NCI-H2171 (cell line): ENCODE measurements at regions not wholly inside any gene's neighbourhood (a gene's known extent, or its start where the extent isn't known, plus 50 kb on each side); places are given as distances from the start of the nearest gene placed in this dataset.

Experiments used
- DNase-seq: peaks from one replicate; lab custom pipeline; 2025; lab: John Stamatoyannopoulos, UW

DNA sequence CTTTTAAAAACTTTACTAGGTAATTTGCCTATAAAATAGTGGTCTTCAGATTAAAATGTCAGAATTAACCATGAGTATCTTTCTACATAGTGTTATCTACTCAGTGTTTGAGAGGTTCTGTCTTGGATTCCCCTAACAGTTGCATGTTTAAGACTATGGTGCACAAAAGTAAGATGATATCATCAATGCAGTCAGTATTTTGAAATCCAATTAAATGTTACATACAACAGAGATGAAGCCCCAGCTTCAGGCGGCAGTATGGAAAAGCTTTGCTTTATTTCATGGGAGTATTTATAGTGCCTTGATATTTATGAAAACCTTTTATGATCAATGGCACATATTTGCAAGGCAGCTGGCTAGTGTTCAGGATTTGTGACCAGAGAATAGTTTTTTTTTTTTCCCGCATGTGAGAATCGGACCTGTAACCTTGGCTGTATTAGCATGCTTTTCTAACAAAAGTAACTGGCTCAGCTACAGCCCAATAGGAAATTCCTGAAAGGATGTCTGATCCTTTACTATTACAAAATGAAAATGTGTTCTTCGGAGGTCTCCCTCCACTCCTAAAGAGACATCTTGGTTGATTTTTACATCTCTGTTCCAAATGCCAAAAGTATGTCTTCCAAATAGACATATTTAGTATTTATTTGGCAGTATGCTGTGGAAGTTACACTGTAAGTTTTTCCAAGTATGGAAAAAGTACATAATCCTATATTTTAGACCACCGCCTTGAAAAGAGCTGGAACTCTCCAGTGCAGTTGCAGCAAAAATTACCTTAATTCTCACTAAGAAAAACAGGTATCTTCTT lies 319.3 kb upstream of the UBE2E3 start:
- DNase-seq = no peak

DNA sequence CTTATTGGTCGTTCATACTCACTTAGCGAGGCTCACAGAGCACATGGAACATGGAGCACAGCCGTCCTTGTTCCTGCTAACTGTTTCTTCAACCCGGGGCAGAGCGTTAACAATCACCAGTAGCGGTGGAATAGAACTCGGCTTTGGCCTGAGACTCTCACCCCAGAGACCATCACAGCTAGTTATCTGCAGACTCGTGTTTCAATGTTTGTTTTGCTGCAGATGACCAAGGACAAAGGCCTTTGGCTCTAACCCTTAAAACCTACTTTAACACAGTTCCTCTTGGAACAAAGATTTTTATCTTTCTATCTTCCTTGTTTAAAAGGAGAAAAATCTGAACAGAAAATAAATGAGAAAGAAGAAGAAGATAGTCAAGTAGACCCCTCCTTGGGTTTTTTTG lies 320.2 kb upstream of the UBE2E3 start:
- no peak for DNase-seq

DNA sequence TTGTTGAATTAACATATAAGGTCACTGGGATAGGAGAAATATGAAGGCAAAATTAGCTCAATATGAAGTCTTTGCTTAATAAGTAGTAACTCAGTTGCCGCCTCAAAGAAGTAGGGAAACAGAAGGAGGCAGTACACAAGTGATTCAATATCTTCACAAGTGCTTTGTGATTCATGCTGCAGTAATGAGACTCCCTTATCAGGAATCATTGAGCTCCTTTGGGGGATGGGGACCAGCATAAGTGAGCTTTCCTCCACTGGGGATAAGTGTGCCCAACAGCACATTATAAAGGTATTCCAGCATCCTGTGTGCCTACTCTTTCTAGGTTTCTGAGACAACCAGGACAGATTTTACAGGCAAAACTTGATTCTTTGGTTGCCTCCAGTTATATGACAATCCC lies 323.4 kb upstream of the UBE2E3 start:
- DNase-seq = no peak

DNA sequence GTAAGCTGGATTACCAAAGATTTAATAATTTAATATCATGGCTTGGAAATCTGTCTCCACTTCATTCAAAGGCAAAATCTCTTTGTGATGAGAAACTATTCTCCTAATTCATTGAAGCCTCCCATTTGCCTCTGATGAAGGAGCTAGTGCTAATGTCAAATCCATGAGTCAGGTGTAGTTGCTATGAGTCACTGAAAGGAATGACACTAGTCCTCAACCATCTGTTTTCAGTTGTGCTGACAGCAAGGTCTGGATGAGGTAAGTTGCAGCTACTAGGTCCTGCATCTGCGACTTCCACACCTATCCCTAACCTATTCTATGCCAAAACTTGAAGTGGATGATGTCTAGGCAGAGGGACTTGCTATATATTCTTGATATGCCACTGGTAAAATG lies 324.0 kb upstream of the UBE2E3 start:
- no peak for DNase-seq

DNA sequence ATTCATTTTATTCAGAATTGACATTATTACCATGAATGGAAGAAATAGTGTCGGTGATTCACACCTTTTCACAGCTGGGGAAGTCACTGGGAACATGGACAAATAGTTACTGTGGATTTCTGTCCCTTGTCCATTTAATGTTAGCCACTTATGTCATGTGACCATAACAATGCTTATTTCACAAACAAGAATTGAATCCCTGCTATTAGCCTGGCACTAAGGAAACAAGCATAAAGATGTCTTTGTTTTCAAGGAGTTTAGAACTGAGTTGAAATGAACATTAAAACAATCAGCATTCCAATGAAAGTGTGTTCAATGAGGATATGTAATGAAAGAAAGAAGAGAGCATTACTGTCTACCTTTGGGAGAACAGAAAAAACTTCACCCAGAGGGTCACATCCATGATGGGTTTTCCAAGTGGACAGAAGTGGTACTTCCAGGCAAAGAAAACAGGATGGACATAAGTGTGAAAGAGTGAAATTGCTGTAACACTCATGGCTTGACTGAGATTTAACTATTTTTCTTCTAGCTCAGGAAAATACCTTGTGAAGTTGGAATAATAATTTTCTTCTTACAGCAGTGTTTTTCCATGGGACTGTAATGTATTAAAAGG lies 324.5 kb upstream of the UBE2E3 start:
- DNase-seq = no peak

DNA sequence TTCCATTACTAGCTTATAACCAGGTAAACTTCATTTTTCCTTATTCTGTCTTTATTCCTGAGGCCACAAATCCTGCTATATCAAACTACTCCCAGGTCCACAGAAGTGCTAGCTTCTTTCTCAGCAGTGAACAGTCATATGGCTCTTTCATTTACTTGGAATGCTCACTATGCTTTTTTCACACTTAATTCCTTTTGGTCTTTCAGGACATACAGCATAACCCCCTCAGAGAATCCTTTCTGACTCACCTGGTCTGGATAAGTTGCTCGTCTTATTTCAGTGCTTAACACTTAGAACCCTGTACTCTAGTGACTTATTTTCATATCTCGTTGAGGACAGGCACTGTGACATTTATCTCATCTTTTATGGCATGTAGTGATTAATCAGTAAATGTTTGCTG lies 325.0 kb upstream of the UBE2E3 start:
- no peak for DNase-seq

DNA sequence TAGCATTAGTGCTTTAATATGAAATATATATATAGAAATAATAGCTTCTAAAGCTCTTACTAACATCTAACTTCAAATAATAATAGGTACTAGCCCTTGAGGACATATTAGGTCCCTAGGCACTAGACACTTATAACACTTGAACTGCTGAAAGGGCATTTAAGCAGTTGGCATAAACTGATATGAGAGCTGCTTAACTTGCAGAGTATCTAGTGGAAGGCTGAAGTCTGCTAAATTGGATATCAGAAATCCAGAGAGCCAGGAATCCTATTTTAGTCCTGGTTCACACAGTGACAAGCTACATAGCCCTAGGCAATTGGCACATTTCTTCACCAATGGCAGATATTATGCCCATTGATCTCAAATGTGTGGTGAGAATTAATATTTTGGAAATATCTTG lies 326.9 kb upstream of the UBE2E3 start:
- DNase-seq = no peak

DNA sequence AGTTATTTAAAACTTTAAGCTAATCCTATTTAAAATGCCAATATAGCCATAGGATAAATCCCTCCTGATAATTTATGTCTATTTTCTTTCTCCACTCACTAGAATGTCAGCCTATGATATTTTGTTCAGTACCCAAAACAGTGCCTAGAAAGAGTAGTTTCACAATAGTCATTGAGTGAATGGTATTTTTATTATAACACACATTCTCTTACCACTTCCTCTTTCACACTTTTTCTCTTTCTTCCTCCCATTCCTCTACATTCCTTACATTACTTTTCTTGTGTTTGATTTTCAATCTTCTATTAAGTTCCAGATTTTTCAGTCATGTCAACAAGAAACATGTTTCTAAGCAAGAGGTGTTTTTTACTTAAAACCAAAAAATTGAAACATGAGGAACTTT lies 327.6 kb upstream of the UBE2E3 start:
- no peak for DNase-seq

DNA sequence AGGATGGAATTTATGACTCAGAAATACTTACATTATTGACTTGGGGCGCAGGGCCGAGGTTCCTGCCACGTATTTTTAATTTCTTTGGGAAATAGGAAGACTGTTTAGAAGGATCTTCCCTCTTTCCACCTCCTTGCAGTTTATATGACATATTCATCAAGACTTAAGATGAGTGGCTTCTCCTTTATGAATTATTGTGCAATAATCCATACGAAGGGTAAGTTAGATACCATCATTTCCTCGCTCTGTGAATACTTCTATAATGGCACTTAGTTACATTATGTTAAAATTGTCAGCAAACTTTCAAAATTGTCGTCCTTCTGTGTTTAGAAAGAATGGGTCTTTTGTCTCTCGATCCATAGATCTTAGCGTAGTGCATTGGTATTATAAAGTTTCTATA lies 328.8 kb upstream of the UBE2E3 start:
- DNase-seq = no peak

DNA sequence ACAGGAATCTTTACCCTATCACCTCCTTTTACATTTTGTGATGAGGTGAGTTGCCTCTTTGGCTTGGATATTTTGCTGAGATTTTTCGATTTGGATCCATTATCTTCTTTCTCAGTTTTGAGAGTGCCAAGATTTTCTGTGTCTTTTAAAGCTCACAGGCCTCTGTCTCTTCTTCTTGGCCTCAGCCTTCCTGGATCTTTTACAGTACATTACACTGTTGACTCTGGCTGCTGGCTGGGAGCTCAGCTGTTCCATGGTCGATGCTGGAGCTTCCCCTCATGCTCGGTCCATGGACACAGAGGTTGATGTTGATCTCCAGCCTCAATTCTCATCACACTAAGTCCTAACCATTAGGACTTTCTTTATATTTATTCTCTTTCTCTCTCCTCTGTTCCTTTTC lies 332.8 kb upstream of the UBE2E3 start:
- no peak for DNase-seq

DNA sequence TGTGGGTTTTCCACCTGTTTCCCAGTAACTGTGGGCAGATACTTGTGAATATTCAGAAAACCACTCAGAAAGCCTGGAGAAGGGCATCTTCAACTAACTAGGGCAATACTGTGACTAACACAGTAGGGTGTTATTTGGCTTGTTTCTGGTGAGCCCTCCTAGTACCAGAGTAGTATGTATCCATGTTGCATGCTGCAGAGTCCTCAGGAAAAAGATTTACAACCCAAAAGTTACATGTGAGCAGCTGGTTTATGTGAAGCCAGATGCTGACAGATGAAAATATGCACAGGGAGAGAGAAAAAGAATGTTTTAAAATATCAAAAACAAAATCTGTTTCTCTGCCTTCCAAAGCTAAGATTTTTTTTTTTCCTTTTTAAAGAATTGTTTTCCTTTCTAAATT lies 333.2 kb upstream of the UBE2E3 start:
- DNase-seq = no peak

DNA sequence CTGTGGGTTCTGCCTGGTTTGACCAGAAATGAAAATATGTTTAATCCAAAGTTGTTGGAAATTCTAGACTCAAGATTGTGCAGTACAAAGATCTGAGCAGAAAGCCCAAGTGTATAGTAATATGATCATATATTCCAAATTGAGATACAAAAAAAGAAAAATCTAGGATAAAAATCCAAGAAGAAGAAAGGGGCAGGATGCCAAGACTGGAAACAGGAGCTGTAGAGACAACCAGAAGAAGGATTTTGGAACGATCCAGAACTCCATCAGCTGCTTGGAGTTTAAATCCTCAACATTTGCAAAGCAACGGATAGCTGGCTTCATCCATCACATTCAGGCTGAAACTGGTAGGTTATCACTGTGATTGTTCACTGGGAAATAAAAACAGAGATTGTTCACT lies 333.6 kb upstream of the UBE2E3 start:
- DNase-seq = no peak

DNA sequence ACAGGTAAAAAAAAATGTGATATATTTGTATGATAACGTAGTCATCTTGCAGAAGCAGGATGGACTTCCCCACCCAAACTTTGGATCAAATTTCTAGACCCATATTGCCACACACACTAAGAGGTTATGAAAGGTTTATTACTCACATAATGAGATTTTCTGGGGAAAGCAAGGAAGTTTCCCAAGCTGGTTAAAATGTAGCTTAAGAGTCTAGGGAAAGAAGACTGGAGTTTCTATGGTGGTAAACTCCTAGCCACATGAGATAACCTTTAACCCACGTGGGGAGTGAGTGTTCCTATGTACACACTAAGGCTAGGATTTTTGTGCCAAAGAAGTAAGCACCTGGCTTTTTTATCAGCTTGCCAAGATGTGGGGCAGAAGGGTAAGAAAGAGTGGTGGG lies 335.7 kb upstream of the UBE2E3 start:
- no peak for DNase-seq

DNA sequence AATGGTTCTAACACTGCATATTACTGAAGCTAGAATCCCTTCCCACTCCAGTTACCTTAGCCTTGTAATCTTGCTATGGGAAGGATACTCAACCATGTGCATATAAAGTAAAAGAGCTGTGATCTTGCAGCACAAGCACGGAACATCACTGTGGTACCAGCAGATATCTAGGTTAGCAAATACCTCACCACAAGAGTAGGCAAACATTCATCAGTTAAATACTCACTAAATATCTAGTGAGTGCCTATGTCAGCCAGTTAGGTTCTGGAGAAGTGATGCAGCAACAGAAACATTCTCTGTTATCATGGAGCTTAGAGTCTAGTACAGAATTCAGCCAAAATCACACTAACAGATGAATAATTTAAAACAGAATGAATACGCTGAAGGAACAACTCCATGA lies 349.6 kb upstream of the UBE2E3 start:
- no peak for DNase-seq

DNA sequence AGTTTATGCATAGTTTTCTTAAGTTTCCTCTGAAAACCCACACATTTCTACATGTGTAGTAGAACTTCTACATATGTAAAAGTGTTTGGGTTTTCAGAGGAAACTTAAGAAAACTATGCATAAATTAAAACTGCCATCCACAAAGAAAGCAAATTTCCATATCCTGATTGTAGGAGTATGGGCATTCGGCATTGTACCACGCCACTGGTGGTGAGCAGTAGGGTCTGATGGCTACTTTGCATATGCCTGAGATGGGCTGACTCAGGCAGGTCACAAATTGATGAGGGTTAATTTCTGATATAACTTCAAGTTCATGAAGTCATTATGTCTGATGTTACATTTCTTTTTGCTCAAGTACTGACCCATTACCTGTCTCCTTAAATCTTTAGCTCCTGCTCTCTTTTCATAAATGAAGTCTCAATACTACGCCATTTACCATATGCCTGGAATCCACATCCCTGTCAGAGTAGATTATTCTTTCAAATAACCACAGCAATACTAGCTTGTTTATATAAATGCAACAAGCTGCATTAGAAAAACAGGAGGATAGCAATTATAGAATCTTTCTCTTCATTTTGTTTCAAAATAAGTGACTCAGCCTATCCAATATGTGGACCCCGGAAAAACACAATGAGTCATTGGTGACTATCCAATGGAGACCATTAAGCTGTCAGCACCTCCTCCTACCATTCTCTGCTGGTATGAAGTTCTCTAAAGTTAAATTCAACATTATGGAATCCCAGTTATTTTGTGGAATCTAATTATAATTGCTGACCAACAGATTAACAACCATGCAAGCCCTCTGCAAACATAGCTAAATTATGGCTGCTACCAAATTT lies 355.2 kb upstream of the UBE2E3 start:
- DNase-seq = no peak

DNA sequence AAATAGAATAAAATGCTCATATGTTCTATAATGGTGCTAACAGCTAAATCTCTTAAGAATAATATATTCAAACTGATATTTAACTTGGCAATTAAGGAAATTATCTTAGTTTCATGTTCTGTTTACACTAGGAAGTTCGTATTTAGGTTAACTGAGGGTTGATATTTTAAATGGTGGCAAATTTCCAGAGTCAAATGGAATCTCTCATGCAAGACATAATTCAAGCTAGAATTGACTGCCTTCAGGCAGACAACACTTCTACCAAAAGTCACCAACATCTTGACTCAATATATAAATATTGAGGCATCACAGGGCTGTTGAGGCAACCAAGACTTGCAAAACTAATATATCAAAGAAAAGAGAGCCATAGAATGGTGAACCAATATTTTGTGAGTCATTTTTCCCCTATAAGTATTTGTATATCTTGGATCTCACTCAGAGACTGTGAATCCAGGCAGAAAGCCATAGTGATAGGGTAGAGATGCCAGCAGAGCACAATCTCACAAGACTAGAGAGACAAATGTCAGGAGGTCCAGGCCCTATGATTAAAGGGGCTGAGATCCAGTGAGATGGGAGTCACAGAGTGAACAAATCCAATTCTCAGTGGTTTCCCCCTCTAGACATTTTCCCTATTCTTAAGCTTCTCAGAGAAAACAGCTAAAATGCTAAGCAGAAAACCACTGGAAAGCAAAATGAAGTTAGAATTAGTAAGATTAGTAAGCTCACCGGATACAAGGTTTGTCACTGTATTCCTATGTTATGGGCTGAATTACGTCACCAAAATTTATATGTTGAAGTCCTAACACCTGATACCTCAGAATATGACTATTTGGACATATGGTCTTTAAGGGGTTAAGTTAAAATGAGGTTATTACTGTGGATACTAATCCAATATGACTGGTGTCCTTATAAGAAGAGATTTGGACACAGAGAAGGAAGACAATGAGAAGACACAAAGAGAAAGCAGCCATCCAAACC lies 358.2 kb upstream of the UBE2E3 start:
- DNase-seq = no peak

DNA sequence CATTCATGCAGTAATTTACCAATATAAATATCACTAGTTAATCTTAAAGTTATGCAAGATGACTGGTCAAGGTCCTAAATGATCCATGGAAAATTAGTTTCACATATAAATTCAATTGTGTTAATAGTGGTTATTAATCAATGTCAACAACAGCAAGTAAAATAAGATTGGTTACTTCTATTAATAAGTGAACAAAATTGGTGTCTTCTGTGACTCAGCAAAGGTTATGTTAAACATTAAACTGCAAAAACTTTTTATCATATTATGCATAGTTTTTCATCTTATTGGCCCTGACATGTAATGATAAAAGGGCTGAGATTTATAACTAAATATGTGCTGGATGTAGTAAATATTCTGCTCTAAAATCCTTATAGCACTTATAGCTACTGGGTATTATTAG lies 359.0 kb upstream of the UBE2E3 start:
- DNase-seq = no peak

DNA sequence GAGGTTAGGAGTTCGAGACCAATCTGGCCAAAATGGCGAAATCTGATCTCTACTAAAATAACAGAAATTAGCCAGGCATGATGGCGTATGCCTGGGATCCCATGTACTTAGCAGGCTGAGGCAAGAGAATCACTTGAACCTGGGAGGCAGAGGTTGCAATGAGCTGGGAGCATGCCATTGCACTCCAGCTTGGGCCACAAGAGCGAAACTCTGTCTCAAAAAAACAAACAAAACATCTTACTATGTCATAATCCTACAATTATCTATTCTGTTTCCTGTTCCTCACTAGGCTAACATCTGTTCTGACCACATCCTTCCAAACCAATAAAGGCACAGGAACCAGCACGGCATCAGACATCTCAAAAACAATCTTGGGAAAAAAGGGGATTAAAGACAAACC lies 361.8 kb upstream of the UBE2E3 start:
- DNase-seq = no peak

DNA sequence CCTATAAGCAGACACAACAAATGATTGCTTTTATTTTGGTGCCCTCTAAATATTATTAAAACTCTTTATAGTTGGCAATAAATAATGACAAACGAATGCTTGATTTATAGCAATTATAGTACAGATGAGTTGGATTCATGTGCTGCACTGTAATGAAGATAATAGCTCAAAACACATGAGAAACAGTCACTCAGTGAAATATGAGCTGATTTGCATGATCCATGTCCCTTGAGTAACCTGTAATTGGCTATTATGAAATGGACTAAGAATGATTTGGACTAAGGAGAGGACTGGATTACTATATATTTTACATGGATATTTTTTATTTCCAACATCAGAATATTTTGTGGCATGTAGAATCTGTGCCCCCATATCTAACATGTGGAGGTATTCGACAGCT lies 365.6 kb upstream of the UBE2E3 start:
- peak; percentile 5 for DNase-seq

DNA sequence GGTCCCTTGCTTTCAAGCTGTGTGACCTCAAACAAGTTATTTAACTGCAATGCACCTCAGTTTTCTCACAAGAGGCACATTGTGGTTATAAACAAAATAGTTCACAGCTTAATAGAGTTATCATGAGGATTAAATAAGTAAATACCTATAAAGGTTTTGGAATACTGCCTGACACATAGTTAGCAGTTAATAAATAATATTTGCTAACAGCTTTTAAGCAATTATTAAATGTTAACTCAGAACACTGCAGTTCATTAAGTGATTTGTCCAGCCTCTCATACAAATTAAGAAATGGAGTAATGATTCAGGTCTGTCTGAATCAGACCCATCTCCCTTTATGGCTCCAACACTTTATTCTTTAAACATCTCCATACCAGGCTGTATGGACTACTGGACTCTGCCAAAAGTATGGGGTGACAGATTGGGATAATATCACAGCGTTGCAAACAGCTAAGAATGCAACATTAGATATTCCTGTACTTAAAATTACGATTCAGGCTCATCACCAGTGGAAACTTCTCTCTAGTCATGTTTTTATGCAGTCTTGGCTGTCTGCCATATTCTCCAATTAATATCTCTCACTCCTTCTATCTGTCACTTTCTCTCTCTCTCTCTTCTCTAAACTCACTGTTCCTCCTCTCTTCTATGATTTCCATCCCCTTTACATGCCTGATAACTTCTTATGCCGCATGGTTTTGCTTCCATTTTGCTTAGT lies 370.6 kb upstream of the UBE2E3 start:
- DNase-seq = no peak

DNA sequence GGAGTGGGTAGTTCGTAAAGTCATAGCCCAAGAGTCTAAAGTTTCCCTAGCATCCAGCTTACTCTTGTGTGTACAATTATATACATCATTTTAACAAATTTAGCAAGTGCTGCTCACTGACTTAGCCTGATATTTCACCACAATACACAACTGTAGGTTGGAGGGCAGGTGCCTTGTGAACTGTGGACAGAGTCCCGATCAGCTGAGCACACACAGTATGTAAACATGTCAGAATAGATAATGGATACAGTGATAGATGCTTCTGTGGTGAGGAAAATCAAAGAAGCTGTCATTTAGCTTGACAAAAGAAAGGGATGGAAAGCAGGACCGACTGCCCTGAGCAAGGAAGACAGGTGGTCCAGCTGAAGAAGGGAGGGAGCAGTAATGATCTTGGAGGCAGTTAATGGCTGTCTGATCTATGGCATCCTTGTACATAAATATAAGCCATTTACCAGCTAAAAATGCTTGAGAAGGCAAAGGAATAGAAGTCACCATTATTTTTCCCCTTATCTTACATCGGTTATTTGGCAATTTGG lies 372.8 kb upstream of the UBE2E3 start:
- no peak for DNase-seq
